NK-92 (cell line): ENCODE measurements at regions not wholly inside any gene's neighbourhood (a gene's known extent, or its start where the extent isn't known, plus 50 kb on each side); places are given as distances from the start of the nearest gene placed in this dataset.

Experiments
- DNase-seq: peaks from one replicate; lab custom pipeline; 2025; ENCODE audit not compliant: unreplicated experiment; lab: John Stamatoyannopoulos, UW

DNA sequence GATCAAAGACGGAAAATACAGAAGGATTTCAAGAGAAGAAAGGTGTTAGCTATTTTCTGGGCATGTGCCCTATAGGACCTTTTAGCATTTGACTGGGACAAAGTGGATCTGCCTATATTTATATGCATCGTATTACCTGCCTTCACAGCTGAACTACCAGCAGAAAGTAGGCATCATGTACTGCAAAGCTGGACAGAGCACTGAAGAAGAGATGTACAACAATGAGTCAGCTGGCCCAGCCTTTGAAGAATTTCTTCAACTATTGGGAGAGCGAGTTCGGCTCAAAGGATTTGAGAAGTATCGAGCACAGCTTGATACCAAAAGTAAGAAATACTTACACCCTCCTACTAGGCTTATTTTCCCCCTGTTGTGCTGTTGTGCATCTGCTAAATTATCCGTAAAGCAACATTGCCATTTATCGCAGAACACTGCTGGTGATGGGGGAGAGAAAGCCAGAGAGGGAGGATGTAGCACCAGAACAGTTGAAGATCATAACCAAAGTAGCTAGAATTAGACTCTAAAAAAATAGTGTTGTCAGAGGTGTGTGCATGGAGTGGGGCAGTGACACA is 282.0 kb upstream of the RGS6 start:
- no peak for DNase-seq

GRCh38 chr14:71651228-71651627 is 281.0 kb upstream of the RGS6 start:
- no peak for DNase-seq

DNA sequence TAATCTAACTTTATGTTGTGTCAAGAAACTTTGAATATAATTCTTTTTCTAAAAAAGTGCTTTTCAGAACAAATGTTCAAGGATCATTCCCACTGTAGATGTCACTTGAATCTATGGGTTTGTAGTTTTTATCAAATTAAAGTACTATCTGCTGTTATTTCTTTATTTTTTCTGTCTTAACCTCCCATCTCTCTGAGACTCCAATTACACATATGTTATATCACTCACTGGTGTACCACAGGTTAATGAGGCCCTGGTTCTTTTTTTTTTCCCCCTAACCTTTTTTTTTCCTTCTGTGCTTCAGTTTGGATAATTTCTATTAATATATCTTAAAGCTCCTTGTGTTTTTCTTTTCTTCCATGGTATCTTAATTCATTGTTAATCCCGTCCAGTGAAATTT is 279.9 kb upstream of the RGS6 start:
- no peak for DNase-seq

- no peak for DNase-seq
These were observed 277.4 kb upstream of the RGS6 start for GRCh38 chr14:71654810-71655209.

GRCh38 chr14:71658261-71658860 is 273.9 kb upstream of the RGS6 start:
- no peak for DNase-seq

GRCh38 chr14:71659159-71659558 is 273.1 kb upstream of the RGS6 start:
- no peak for DNase-seq

DNA sequence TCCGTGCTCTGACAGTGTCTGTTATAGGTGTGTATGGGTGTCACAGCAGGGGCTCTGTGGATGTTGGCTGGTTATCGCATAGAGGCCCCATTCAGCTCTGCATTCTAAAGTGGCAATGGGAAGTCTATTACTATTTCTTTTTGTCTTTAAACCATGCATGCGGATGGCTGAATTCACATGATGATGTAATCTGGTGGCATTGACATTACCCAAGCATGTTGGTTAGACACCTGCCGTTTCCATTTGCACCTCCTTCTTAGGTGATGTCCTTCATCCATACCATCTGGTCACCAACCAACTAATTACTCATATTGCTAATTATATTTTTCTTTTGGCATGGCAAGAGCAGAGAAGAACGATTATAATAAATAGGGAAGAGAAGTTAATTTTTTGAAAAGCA is 270.8 kb upstream of the RGS6 start:
- no peak for DNase-seq

DNA sequence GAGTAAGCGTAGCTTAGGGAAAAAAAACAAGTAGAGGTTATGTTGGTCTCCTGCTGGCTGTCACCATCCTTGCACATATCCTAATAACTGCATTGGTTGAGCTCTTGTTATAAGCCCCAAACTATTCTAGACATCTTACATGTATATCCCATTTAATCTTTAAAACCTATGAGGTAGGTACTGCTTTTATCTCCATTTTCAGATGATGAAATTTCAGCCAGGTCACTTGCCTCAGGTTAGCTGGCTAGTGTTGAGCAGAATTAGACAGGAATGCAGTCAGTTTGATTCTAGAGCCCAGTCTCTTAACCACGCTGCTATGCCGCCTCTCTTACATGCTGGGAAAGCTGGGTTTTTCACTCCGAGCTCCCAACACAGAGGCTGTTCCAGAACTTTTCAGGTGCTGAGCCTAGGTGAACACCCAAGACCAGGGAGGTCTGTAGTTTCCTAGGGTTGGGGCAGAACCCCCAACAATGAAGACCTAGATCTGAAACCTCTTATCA is 269.9 kb upstream of the RGS6 start:
- no peak for DNase-seq

DNA sequence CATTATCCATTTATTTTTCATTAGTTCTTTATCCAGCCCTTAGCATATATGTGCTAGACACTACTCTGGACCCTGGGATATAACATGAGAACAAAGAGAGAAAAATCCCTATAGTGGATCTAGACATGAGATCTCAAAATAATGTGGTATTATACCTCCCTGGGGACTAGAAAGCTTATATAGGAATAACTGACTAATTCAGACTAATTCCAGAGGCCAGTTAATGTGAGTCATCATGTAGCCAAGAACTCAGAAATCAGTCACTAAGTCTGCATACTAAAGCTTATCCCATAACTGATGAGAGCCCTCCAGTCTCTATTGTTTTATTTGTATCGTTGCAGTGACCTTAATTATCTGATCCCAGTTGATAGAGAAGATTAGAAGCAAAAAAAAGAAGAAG is 267.1 kb upstream of the RGS6 start:
- DNase-seq, result no peak

DNA sequence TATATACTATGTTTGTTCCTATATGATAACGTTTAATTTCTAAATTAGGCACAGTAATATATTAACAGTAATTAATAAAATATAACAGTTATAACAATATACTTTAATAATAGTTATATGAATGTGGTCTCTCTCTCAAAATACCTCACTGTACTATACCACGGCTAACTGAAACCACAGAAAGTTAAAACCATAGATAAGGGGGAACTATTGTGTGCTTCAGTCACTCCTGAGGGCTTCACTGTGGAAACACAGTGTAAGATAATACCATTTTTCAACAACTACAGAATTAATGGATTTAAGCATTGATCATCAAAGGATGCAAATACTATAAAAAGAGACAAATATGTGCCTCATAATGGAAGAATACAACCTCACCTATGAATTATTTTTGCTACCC is 266.4 kb upstream of the RGS6 start:
- DNase-seq, result no peak

DNA sequence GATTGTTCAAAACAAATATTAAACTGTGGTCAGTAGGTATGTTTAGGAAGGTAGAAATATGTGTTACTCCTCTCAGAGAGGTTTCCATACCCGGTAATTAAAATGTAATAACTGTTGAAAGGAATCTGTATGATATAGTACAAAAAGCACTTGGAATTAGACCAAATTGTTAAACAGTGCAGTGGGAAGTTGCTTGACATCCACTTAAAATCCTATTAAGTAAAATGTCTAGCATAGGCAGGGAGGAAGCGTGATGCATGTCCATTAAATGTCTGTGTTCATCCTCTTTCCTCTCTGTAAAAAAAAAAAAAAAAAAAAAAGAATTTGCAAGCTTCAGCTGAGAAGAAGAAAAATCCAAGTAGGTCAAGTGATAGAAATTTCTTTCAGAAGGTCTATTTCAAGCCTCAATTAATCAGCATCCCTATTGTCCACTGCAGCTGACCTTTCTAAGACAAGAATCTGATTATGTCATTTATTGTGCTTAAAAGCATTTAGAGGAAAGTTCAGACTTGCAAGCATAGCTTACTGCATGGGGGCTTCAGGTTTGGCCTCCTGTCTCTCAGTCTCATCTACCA is 265.6 kb upstream of the RGS6 start:
- no peak for DNase-seq

DNA sequence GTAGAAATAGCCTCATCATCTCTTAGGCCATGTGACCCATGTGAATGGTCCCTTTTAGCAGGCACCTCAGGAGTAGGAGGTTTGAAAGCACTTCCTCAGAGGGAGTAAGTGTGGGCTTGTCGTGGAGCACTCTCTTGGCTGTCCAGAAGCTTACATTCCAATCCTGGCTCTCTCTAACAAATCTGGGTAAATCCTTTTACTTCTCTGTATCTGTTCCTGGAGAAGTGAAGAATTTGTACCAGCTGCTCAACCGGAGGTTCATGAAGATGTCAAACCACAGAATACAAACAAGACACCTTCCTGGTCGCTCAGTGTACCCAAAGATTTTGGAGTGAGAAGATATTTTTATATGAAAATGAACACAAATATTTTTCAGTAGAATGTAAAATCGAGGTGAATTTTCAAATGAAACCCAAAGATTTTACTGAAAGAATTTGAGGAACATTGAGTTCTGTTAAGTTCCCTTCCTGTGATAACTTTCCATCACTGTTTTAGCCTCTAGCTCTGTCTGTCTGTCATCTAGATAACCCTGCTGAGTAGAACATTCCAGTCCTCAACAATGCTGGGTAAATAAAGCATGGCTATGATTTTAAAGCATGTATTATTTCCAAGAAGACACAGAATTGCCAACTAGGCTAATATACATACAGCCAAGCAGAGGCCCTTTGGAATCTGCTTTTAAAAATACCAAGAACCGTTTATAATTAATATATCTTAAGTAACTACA is 263.9 kb upstream of the RGS6 start:
- DNase-seq, result no peak

GRCh38 chr14:71672596-71672995 is 259.6 kb upstream of the RGS6 start:
- no peak for DNase-seq

- DNase-seq, result no peak
These were observed 256.9 kb upstream of the RGS6 start for GRCh38 chr14:71675126-71675899.

DNA sequence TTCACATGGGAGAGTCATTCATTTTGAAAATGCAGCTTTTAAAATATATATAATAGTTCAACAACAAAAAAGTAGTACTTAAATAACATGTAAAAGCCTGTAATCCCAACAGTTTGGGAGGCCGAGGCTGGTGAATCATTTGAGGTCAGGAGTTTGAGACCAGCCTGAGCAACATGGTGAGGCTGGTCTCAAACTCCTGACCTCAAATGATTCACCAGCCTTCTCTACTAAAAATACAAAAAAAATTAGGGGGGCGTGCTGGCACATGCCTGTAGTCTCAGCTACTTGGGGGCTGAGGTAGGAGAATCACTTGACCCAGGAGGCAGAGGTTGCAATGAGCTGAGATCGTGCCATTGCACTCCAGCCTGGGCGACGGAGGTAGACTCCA is 256.3 kb upstream of the RGS6 start:
- no peak for DNase-seq

DNA sequence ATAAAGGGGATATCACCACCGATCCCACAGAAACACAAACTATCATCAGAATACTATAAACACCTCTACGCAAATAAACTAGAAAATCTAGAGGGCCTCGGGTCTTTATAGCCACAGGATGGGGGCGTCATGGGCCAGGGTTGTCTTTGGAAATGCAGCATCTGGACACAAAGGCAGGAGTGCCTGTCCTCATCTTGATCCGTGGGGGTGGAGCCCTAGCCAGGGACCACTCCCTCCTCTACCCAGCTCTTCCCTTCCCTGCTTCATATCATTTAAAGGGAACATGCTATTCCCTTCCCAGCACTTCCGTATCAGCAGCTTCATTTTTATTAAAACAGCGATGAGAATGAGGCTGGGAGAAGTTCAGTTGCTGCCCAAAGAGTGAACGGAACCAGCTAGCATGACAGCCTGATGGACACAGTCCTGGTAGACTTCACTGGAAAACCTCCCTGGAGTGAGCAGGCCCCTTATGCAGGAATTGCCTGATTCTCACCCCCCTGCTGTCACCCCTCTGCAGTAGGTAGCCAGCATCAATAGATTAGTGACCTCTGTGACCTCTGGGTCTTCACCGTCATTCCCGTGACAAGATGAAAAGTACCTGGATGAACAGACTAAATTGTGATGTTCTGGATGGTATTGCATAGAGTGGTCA is 251.4 kb upstream of the RGS6 start:
- no peak for DNase-seq

DNA sequence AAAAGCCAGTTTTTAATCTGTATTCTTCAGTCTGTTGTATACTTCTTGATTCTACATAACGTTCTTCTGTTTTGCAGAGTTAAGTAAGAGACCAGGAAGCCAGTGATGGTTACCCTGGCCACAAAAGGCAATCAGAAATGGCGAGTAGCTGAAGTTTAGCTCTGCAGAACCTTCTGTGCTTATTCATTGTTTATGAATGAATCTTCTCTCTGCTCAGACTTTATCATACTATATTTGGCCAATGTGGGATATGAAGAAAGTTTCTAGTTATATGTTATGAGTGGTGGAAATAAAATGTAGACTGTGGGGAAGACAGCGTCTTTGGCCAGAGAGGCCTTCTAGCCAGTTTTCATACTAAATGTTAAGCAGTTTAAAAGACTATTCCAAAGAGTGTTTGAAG is 249.9 kb upstream of the RGS6 start:
- no peak for DNase-seq

GRCh38 chr14:71684323-71684722 is 247.9 kb upstream of the RGS6 start:
- DNase-seq, result no peak

DNA sequence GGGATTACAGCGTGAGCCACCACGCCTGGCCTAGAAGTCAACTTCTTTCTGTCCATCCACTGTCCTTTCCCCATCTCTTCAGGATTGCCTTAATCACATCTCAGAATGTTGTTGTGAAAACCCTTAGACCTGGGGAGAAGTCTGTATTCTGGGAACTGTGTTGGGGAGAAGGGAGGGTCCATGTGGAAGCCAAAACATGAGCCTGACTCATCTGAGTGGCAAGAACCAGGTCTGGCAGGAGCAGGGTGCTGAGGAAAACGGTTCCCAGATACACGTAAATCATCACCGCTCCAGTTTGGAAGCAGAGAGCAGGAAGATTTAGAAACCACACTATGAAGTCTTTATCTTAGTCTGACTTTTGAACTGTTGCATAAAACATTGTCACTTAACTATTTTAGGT is 245.6 kb upstream of the RGS6 start:
- DNase-seq, result no peak

GRCh38 chr14:71687166-71687831 is 244.9 kb upstream of the RGS6 start:
- no peak for DNase-seq
